CD14-positive monocyte (primary cell): ENCODE measurements at regions not wholly inside any gene's neighbourhood (a gene's known extent, or its start where the extent isn't known, plus 50 kb on each side); places are given as distances from the start of the nearest gene placed in this dataset.
"Not testable (repeated sequence)": the region's sequence is repeated elsewhere in the genome, so short reads cannot be mapped to it uniquely, and the experiment has no call there.

Experiments
- DNase-seq, 3 donors: peaks; one replicate each; pipeline ENCODE4 v3.0.0-alpha.2; 2011 to 2022
- H2AFZ ChIP-seq: 2 replicates; pipeline ENCODE4 v1.6.0; 2012; ENCODE audit warnings: mild to moderate bottlenecking, low read depth, low read length, inconsistent platforms; ENCODE audit not compliant: insufficient read depth, poor library complexity, severe bottlenecking
- H3K27ac ChIP-seq, 2 donors: 1 replicate in 1 of 2; 2 replicates in 1 of 2; pipeline ENCODE4 v1.5.1; 2012 to 2013; ENCODE audit warnings: low read length in 2 of 2, control low read depth in 1 of 2, inconsistent platforms in 1 of 2, low read depth in 1 of 2, mild to moderate bottlenecking in 1 of 2
- H3K27me3 ChIP-seq, 2 donors: one replicate each; pipeline versions ENCODE4 v1.6.0 to v1.6.1; 2011 to 2013; ENCODE audit warnings: low read length in 2 of 2; ENCODE audit not compliant: control insufficient read depth in 2 of 2, insufficient read depth in 2 of 2
- H3K36me3 ChIP-seq, 2 donors: replicated peaks in 1 of 2; 1 replicate in 1 of 2; 2 replicates in 1 of 2; pipeline versions ENCODE4 v1.5.1 to v1.6.1; 2012 to 2013; ENCODE audit warnings: low read length in 2 of 2, control low read depth in 1 of 2, inconsistent platforms in 1 of 2, mild to moderate bottlenecking in 1 of 2; ENCODE audit not compliant: insufficient read depth in 2 of 2, control insufficient read depth in 1 of 2
- H3K4me1 ChIP-seq, 2 donors: 1 replicate in 1 of 2; 2 replicates in 1 of 2; pipeline versions ENCODE4 v1.5.1 to v1.6.1; 2012 to 2013; ENCODE audit warnings: low read length in 2 of 2, control low read depth in 1 of 2, inconsistent platforms in 1 of 2, mild to moderate bottlenecking in 1 of 2, moderate library complexity in 1 of 2; ENCODE audit not compliant: insufficient read depth in 2 of 2, control insufficient read depth in 1 of 2
- H3K4me2 ChIP-seq: replicated peaks from 2 replicates; pipeline ENCODE3; 2012; ENCODE audit warnings: low read length, moderate library complexity, mild to moderate bottlenecking; ENCODE audit not compliant: poor library complexity, severe bottlenecking; ENCODE audit errors: extremely low read depth
- H3K4me3 ChIP-seq, 3 experiments: fragments of 200-600 bp in 1 of 3; sonication (generic) in 1 of 3; replicated peaks in 1 of 3; 1 replicate in 2 of 3; 2 replicates in 1 of 3; pipeline ENCODE4 v1.5.1; 2011 to 2013; ENCODE audit warnings: low read length in 3 of 3, mild to moderate bottlenecking in 3 of 3, control low read depth in 2 of 3, low read depth in 2 of 3, inconsistent platforms in 1 of 3, moderate library complexity in 1 of 3
- H3K79me2 ChIP-seq: 2 replicates; pipeline ENCODE4 v1.6.0; 2012; ENCODE audit warnings: mild to moderate bottlenecking, control low read depth, inconsistent platforms, low read length, moderate library complexity; ENCODE audit not compliant: insufficient read depth
- H3K9ac ChIP-seq: 2 replicates; pipeline ENCODE4 v1.6.0; 2017; ENCODE audit warnings: low read length, mild to moderate bottlenecking; ENCODE audit not compliant: insufficient read depth, poor library complexity, severe bottlenecking
- H3K9me3 ChIP-seq, 2 donors: replicated peaks in 1 of 2; 1 replicate in 1 of 2; 2 replicates in 1 of 2; pipeline versions ENCODE4 v1.5.1 to v1.6.1; 2012 to 2013; ENCODE audit warnings: low read length in 2 of 2, control low read depth in 1 of 2; ENCODE audit not compliant: control insufficient read depth in 1 of 2, insufficient read depth in 1 of 2
- H4K20me1 ChIP-seq: 2 replicates; pipeline ENCODE4 v1.6.0; 2012; ENCODE audit warnings: mild to moderate bottlenecking, low read length, control low read depth, moderate library complexity; ENCODE audit not compliant: insufficient read depth
- H3K27ac Mint-ChIP-seq, 7 donors: one replicate each; pipeline ENCODE4 v1.8.0; 2020; ENCODE audit warnings: mild to moderate bottlenecking in 7 of 7, mixed read lengths in 7 of 7, moderate library complexity in 6 of 7, inconsistent platforms in 2 of 7
- H3K27me3 Mint-ChIP-seq, 3 donors: one replicate each; pipeline ENCODE4 v1.8.0; 2021 to 2022; ENCODE audit warnings: low read depth in 3 of 3, mild to moderate bottlenecking in 3 of 3, mixed read lengths in 3 of 3, moderate library complexity in 3 of 3, inconsistent platforms in 1 of 3
- H3K36me3 Mint-ChIP-seq, 2 donors: one replicate each; pipeline ENCODE4 v1.8.0; 2020; ENCODE audit warnings: mixed read lengths in 2 of 2, inconsistent platforms in 1 of 2, mild to moderate bottlenecking in 1 of 2
- H3K4me1 Mint-ChIP-seq: one replicate; pipeline ENCODE4 v1.8.0; 2020; ENCODE audit warnings: mild to moderate bottlenecking, mixed read lengths
- H3K4me3 Mint-ChIP-seq, 2 donors: one replicate each; pipeline ENCODE4 v1.8.0; 2020; ENCODE audit warnings: mild to moderate bottlenecking in 2 of 2, mixed read lengths in 2 of 2, moderate library complexity in 1 of 2
- H3K9me3 Mint-ChIP-seq, 7 donors: one replicate each; pipeline ENCODE4 v1.8.0; 2020 to 2022; ENCODE audit warnings: mixed read lengths in 7 of 7, mild to moderate bottlenecking in 6 of 7, moderate library complexity in 6 of 7, inconsistent platforms in 2 of 7
- CTCF ChIP-seq: fragments of 200-600 bp; IDR thresholded peaks from one replicate; pipeline ENCODE4 v1.8.0; 2022; ENCODE audit warnings: antibody characterized with exemption, mild to moderate bottlenecking
- WGBS: methylation state at CpG from one replicate; pipeline ENCODE4 v1.1.5; 2013; ENCODE audit warnings: missing lambda C conversion rate; ENCODE audit not compliant: insufficient coverage; 5-methylcytosine and 5-hydroxymethylcytosine counted together
- intact Hi-C, 2 donors: fragments of 100-400 bp; cut with micrococcal nuclease; formaldehyde crosslinking; loops; one replicate each; pipeline versions ENCODE4 v1.15.0 to v1.15.1; 2023

GRCh38 chr13:59404331-59404730 is 759.4 kb downstream of the DIAPH3 start:
- Histone ChIP-seq H3K4me3 (no peak overlapping the region), H3K4me2 (no peak overlapping the region), H3K79me2 (no peaks in the 10 kb centered on the region), H3K27me3 (no peaks in the 10 kb centered on the region), H3K9ac (no peak overlapping the region), H2AFZ (no peak overlapping the region), H3K27ac (no peak overlapping the region), H3K9me3 (peaks cover 12 to 31% of the 10 kb centered on the region in 2 donors), H3K36me3 (no peaks in the 10 kb centered on the region), H3K4me1 (no peaks in the 10 kb centered on the region), H4K20me1 (no peaks in the 10 kb centered on the region)
- Mint-ChIP-seq H3K9me3 (peaks cover 7 to 27% (median 20%) of the 10 kb centered on the region in 7 donors), H3K4me1 (no peaks in the 10 kb centered on the region), H3K27me3 (no peaks in the 10 kb centered on the region), H3K4me3 (no peak overlapping the region), H3K27ac (no peak overlapping the region), H3K36me3 (no peaks in the 10 kb centered on the region)
- intact Hi-C loops = no loop called here
- TF ChIP-seq CTCF = no peak
- DNase-seq = no peak

DNA sequence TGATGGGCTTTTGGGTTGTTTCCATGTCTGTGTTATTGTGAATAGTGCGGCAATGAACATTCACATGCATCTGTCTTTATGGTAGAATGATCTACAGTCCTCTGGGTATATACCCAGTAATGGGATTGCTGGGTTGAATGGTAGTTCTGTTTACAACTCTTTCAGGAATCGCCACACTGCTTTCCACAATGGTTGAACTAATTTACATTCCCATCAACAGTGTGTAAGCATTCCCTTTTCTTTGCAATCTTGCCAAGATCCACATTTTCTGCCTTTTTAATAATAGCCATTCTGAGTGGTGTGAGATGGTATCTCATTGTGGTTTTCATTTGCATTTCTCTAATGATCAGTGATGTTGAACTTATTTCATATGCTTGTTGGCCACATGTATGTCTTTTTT is 756.5 kb downstream of the DIAPH3 start:
- H3K36me3 ChIP-seq, H3K27me3 Mint-ChIP-seq, intact Hi-C loops, H3K36me3 Mint-ChIP-seq, H3K4me3 ChIP-seq, H3K27ac ChIP-seq, H3K27me3 ChIP-seq, H3K4me1 ChIP-seq, H3K4me1 Mint-ChIP-seq, H4K20me1 ChIP-seq, H3K79me2 ChIP-seq, H2AFZ ChIP-seq, DNase-seq, H3K9ac ChIP-seq, H3K4me3 Mint-ChIP-seq, H3K27ac Mint-ChIP-seq, H3K4me2 ChIP-seq: not testable (repeated sequence)
- peaks cover 14 to 40% (median 23%) of the 10 kb centered on the region in 7 donors for H3K9me3 Mint-ChIP-seq
- H3K9me3 ChIP-seq = peaks cover 19 to 31% of the 10 kb centered on the region in 2 donors
- 100% methylated on average over 1 of the region's 2 CpGs for WGBS
